K562 (cell line): ENCODE measurements at regions not wholly inside any gene's neighbourhood (a gene's known extent, or its start where the extent isn't known, plus 50 kb on each side); places are given as distances from the start of the nearest gene placed in this dataset.

Experiments
- ATAC-seq: fragments of 200-7000 bp; cut with Tn5 transposase; 3 replicates; pipeline ENCODE4 v1.9.1; 2020; ENCODE audit warnings: moderate library complexity
- BruUV-seq: library from RNA; stranded (reverse); fragments of 400-500 nt; replicated peaks from 2 replicates; lab custom pipeline; 2021; lab: Mats Ljungman, UMichigan
- CTCF ChIA-PET: fragments of 300-600 bp; formaldehyde crosslinking; extraction: SDS; loops from one replicate; lab custom pipeline; 2021; ENCODE audit warnings: low intra/inter-chr PET ratio; lab: Yijun Ruan, JAX
- POLR2A ChIA-PET: fragments of 300-600, 350-650 bp; sonication (Branson Sonifier 250); formaldehyde crosslinking; extraction: SDS; loops from one replicate; lab custom pipeline; 2021; ENCODE audit warnings: antibody characterized with exemption, inconsistent platforms; lab: Yijun Ruan, JAX
- DNase-seq, 4 experiments: peaks; one replicate each; pipeline versions ENCODE4 v3.0.0 to v3.0.0-alpha.2; 2011 to 2018; ENCODE audit warnings: low spot score in 3 of 4, mixed read lengths in 3 of 4; ENCODE audit errors: extremely low read depth in 1 of 4
- FAIRE-seq: peaks from 2 replicates; lab custom pipeline; 2011; peaks lifted over from hg19 to GRCh38; lab: Jason Lieb, UNC
- H2AFZ ChIP-seq: 2 replicates; pipeline ENCODE4 v1.6.0; 2011; ENCODE audit warnings: low read depth, low read length, control low read depth, inconsistent platforms
- H3K27ac ChIP-seq: fragments of 200-600 bp; 3 replicates; pipeline ENCODE4 v1.8.0; 2011; ENCODE audit warnings: low read depth, mild to moderate bottlenecking, control low read depth, inconsistent platforms, low read length, moderate library complexity, mixed read lengths; ENCODE audit errors: extremely low read depth
- H3K27me3 ChIP-seq, 2 experiments: fragments of 300-600 bp in 1 of 2; 2 replicates in 1 of 2; 3 replicates in 1 of 2; pipeline versions ENCODE4 v1.6.0 to v1.8.0; 2011; ENCODE audit warnings: inconsistent platforms in 2 of 2, low read length in 2 of 2, mild to moderate bottlenecking in 1 of 2, mixed read lengths in 1 of 2, moderate library complexity in 1 of 2; ENCODE audit not compliant: control insufficient read depth in 2 of 2, insufficient read depth in 2 of 2
- H3K36me3 ChIP-seq: fragments of 300-600 bp; 3 replicates; pipeline ENCODE4 v1.8.0; 2011; ENCODE audit warnings: mild to moderate bottlenecking, low read length, inconsistent platforms; ENCODE audit not compliant: control insufficient read depth, insufficient read depth
- H3K4me1 ChIP-seq, 2 experiments: fragments of 200-600 bp in 1 of 2; replicated peaks in 1 of 2; 2 replicates in 1 of 2; 3 replicates in 1 of 2; pipeline versions ENCODE4 v1.5.1 to v1.8.0; 2011; ENCODE audit warnings: inconsistent platforms in 2 of 2, low read length in 2 of 2, mild to moderate bottlenecking in 1 of 2, mixed read lengths in 1 of 2, moderate library complexity in 1 of 2; ENCODE audit not compliant: control insufficient read depth in 2 of 2, insufficient read depth in 2 of 2
- H3K4me2 ChIP-seq: 2 replicates; pipeline ENCODE4 v1.6.1; 2011; ENCODE audit warnings: low read length, control low read depth, inconsistent platforms, mixed read lengths; ENCODE audit not compliant: insufficient read depth
- H3K4me3 ChIP-seq: fragments of 200-600 bp; sonication (generic), shearing (Covaris generic); 2 replicates; pipeline ENCODE4 v1.5.1; 2016; ENCODE audit warnings: control low read depth, inconsistent platforms
- H3K79me2 ChIP-seq: fragments of 200-600 bp; 3 replicates; pipeline ENCODE4 v1.8.0; 2011; ENCODE audit warnings: low read length, inconsistent platforms; ENCODE audit not compliant: control insufficient read depth, insufficient read depth
- H3K9ac ChIP-seq, 2 experiments: 2 replicates each; pipeline versions ENCODE4 v1.6.0 to v1.6.1; 2011; ENCODE audit warnings: low read depth in 2 of 2, low read length in 2 of 2, control low read depth in 1 of 2, inconsistent platforms in 1 of 2, mild to moderate bottlenecking in 1 of 2, mixed read lengths in 1 of 2; ENCODE audit not compliant: insufficient read depth in 1 of 2
- H3K9me1 ChIP-seq: one replicate; pipeline ENCODE4 v1.6.0; 2011; ENCODE audit warnings: inconsistent platforms, mild to moderate bottlenecking, low read length, moderate library complexity; ENCODE audit not compliant: control insufficient read depth, insufficient read depth
- H3K9me3 ChIP-seq: replicated peaks from 2 replicates; pipeline ENCODE4 v1.5.1; 2011; ENCODE audit warnings: low read depth, low read length, inconsistent platforms; ENCODE audit not compliant: control insufficient read depth, insufficient read depth
- H4K20me1 ChIP-seq: replicated peaks from 2 replicates; pipeline ENCODE4 v1.6.1; 2011; ENCODE audit warnings: low read length, inconsistent platforms, mixed read lengths; ENCODE audit not compliant: control insufficient read depth, insufficient read depth
- BHLHE40 ChIP-seq: IDR thresholded peaks from 2 replicates; pipeline ENCODE4 v1.6.1; 2011; ENCODE audit warnings: low read length, improper control_type of control experiment
- BRD4 ChIP-seq: fragments of 200-600 bp; sonication (generic); IDR thresholded peaks from 2 replicates; pipeline ENCODE4 v1.6.1; 2017; ENCODE audit warnings: inconsistent platforms
- ELF4 ChIP-seq: fragments of 450-650 bp; formaldehyde crosslinking; IDR thresholded peaks from 2 replicates; pipeline ENCODE4 v1.4.0; 2022; ENCODE audit warnings: missing genetic modification characterization
- JUNB ChIP-seq: fragments of 450-650 bp; formaldehyde crosslinking; conservative IDR thresholded peaks from 2 replicates; pipeline ENCODE4 v1.4.0; 2020; ENCODE audit warnings: mild to moderate bottlenecking
- MTA1 ChIP-seq: fragments of 450-650 bp; IDR thresholded peaks from 2 replicates; pipeline ENCODE4 v1.6.1; 2017; ENCODE audit warnings: borderline replicate concordance
- MTA2 ChIP-seq: fragments of 450-650 bp; IDR thresholded peaks from 2 replicates; pipeline ENCODE4 v1.6.1; 2016; ENCODE audit warnings: low read depth
- SIRT6 ChIP-seq: IDR thresholded peaks from one replicate; pipeline ENCODE4 v1.6.1; 2012; ENCODE audit warnings: low read depth, mild to moderate bottlenecking, control low read depth, inconsistent platforms, low read length, moderate library complexity
- TAL1 ChIP-seq: fragments of 450-650 bp; IDR thresholded peaks from 2 replicates; pipeline ENCODE4 v1.6.1; 2016; ENCODE audit warnings: mild to moderate bottlenecking
- WGBS: fragments of 100-300 bp; shearing (Covaris generic); methylation state at CpG from one replicate; pipeline ENCODE4 v1.1.6; 2016; ENCODE audit warnings: low coverage, mixed read lengths; ENCODE audit not compliant: insufficient coverage; ENCODE audit errors: missing lambda C conversion rate; 5-methylcytosine and 5-hydroxymethylcytosine counted together
- in situ Hi-C: fragments of 300-500 bp; cut with MboI; formaldehyde crosslinking; loops from 4 replicates; pipeline ENCODE4 v1.15.0; 2018; ENCODE audit warnings: inconsistent platforms, mixed read lengths
- intact Hi-C: fragments of 100-400 bp; cut with micrococcal nuclease; formaldehyde crosslinking; loops from 2 replicates; pipeline ENCODE4 v1.14.2; 2022
- TF ChIP-seq, protein P1 (sequence below): sonication (generic); formaldehyde crosslinking; IDR thresholded peaks from 2 replicates; pipeline ENCODE4 v1.8.0; 2022; ENCODE audit warnings: missing genetic modification reagents, mild to moderate bottlenecking, borderline replicate concordance

DNA sequence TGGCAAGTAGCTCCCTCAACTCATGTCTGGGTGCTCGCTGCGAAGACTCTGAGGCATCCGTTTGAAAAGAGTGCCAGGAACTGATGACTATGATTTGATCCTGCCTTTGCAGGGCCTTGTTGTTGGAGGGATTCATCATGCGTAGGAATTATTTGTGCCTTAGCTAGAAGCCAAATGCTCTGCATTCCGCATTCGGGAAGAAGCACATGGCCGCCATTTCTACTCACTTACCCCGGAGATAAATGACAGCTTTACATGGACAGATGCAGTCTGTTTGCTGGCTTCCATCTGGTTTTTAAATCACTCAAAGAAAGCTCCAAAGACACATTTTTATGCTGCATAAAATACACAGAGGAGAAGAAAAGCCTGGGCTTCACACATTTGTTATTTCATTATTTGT is 363.3 kb upstream of the CDH4 start (continued):
- TF ChIP-seq JUNB (CRISPR knock-in tag): no peak

DNA sequence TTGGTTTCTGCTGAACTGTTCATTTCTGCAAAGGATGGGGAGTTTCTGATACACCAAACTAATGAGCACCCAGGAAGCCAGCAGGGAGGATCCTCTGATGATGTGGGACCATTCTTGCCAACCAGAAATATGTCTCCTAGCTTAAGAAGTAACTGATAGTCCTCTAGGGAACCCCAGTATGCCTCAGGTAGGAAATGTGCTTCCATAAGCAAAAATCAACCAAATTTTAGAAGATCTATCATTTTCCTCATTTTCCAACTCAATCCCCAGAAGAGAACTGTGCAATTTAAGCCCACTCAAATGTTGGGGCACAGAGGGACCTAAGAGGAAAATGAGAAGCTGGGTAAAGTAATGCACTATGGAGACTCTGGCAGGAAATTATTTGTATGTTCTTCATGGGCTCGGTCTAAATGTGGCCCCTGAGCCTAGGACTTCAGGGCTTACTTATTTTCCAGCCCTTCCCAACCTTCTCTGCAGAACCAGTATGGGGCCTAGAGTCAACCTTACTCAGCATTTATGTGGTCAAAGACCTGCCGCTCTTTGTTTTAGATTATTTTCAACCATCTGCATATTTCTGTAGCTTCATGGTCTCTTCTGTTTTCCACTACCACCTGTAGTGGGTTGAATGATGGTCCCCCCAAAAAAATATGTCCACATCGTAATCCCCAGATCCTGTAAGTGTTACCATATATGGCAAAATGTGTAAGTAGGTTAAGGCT is 359.8 kb upstream of the CDH4 start:
- WGBS: 3% methylated on average over 3 of the region's 3 CpGs

More for the DNA sequence above, 359.8 kb upstream of the CDH4 start:
- H3K36me3 ChIP-seq: no peaks in the 10 kb centered on the region
- H3K9me1 ChIP-seq: no peaks in the 10 kb centered on the region
- H3K27ac ChIP-seq: no peak overlapping the region
- no peak overlapping the region for H3K9ac ChIP-seq
- H3K4me2 ChIP-seq: no peak overlapping the region
- in situ Hi-C loops: no loop called here
- ChIA-PET POLR2A (no interaction called here), CTCF (no interaction called here)
- no TSS peak for BruUV-seq
- no peak overlapping the region for H3K4me3 ChIP-seq
- no peaks in the 10 kb centered on the region for H4K20me1 ChIP-seq
- DNase-seq (no peak), ATAC-seq (no peak), FAIRE-seq (no peak)
- no peaks in the 10 kb centered on the region for H3K9me3 ChIP-seq
- no peaks in the 10 kb centered on the region for H3K79me2 ChIP-seq
- intact Hi-C loops: no loop called here
- H3K27me3 ChIP-seq: no peaks in the 10 kb centered on the region
- no peak for TF ChIP-seq MTA2
- TF ChIP-seq MTA1: no peak
- TF ChIP-seq SIRT6: no peak
- TF ChIP-seq BRD4: no peak
- TF ChIP-seq, protein P1, sequence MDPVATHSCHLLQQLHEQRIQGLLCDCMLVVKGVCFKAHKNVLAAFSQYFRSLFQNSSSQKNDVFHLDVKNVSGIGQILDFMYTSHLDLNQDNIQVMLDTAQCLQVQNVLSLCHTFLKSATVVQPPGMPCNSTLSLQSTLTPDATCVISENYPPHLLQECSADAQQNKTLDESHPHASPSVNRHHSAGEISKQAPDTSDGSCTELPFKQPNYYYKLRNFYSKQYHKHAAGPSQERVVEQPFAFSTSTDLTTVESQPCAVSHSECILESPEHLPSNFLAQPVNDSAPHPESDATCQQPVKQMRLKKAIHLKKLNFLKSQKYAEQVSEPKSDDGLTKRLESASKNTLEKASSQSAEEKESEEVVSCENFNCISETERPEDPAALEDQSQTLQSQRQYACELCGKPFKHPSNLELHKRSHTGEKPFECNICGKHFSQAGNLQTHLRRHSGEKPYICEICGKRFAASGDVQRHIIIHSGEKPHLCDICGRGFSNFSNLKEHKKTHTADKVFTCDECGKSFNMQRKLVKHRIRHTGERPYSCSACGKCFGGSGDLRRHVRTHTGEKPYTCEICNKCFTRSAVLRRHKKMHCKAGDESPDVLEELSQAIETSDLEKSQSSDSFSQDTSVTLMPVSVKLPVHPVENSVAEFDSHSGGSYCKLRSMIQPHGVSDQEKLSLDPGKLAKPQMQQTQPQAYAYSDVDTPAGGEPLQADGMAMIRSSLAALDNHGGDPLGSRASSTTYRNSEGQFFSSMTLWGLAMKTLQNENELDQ: no peak
- TF ChIP-seq TAL1: no peak
- TF ChIP-seq ELF4 (CRISPR knock-in tag): no peak
- no peak for TF ChIP-seq BHLHE40
- H2AFZ ChIP-seq: no peak overlapping the region
- no peaks in the 10 kb centered on the region for H3K4me1 ChIP-seq
